ENCODE measurements at regions not wholly inside any gene's neighbourhood (a gene's known extent, or its start where the extent isn't known, plus 50 kb on each side); places are given as distances from the start of the nearest gene placed in this dataset.

DNA sequence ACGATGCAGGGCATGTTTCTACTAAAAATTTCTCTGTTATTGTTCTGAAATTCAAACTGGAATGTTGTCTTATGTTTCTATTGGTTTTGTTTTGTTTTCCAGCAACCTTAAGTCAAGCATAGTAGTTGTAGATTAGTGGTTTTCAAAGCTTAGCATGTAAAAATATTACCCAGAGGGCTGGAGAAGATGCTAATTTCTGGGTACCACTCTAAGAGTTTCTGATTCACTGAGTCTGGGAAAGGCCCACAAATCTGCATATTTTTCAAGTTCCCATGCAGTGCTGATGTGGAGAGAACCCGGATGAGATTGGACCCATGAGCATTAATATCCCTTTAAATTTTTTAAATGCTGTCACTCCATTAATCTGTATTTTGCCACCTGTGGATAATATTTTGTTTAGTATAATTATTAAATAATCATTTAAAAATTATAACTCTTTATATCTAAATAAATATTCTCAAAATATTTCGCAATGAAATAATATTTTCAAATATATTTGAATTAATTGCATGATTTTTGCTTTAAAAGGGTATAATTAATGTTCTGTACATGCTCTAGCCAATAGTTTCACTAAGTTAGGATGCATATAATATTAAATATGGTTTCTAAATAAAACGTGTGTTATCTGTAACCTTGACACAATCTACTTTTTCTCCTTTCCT is 1274.7 kb upstream of the CADM2 start:
- H3K4me1 Mint-ChIP-seq (ENCODE audit: low read depth) = no peaks in the 10 kb centered on the region
- peaks cover 14% of the 10 kb centered on the region for H3K9me3 Mint-ChIP-seq
- H3K27ac Mint-ChIP-seq = no peak overlapping the region
- no peaks in the 10 kb centered on the region for H3K27me3 Mint-ChIP-seq (ENCODE audit: insufficient read depth)
- no peak overlapping the region for H3K4me3 Mint-ChIP-seq
- DNase-seq (ENCODE audit: low spot score) = no peak
- intact Hi-C loops (cut with micrococcal nuclease) = no loop called here
- no peaks in the 10 kb centered on the region for H3K36me3 Mint-ChIP-seq (ENCODE audit: low read depth)

DNA sequence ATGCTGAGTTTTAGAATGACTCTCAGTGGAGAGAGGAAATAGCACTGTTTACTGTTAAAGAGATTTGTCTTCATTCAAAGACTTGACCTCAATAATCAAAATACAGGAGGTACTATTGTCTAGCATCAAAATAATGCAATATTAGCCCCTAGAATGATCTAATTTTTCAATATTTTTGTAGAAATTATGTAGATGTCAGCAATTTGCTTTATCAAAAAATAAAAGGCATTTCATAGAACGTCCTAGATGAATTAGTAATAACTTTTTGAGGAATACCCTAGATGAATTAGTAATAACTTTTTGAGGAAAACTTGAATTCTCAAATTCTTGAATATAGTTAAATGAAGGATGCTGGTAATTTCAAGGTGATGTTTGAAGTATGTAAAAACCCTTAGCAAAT is 1252.1 kb upstream of the CADM2 start:
- intact Hi-C loops (cut with micrococcal nuclease) = no loop called here
- Mint-ChIP-seq H3K36me3 (ENCODE audit: low read depth) (no peaks in the 10 kb centered on the region), H3K27ac (no peak overlapping the region), H3K27me3 (ENCODE audit: insufficient read depth) (no peaks in the 10 kb centered on the region), H3K9me3 (peaks cover 17% of the 10 kb centered on the region), H3K4me3 (no peak overlapping the region), H3K4me1 (ENCODE audit: low read depth) (no peaks in the 10 kb centered on the region)
- no peak for DNase-seq (ENCODE audit: low spot score)

DNA sequence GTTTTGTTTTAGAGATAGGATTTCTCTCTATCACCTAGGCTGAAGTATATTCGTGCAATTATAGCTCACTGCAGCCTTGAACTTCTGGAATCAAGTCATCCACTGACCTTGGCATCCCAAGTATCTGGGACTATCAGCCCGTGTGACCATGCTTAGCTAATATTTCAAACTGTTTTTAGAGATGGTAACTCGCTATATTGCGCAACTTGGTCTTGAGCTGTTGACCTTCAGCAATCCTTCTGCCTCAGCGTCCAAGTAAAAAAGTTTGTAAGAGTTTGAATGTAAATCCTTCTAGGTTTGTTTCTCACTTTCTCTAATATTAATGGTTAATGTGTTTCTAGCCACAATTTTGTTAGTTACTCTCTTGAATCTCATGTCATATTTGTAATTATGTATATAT is 1243.5 kb upstream of the CADM2 start:
- no peak overlapping the region for H3K4me3 Mint-ChIP-seq
- no peaks in the 10 kb centered on the region for H3K4me1 Mint-ChIP-seq (ENCODE audit: low read depth)
- no peaks in the 10 kb centered on the region for H3K9me3 Mint-ChIP-seq
- no peak overlapping the region for H3K27ac Mint-ChIP-seq
- intact Hi-C loops (cut with micrococcal nuclease) = no loop called here
- DNase-seq (ENCODE audit: low spot score) = no peak
- H3K27me3 Mint-ChIP-seq (ENCODE audit: insufficient read depth) = no peaks in the 10 kb centered on the region
- H3K36me3 Mint-ChIP-seq (ENCODE audit: low read depth) = no peaks in the 10 kb centered on the region

DNA sequence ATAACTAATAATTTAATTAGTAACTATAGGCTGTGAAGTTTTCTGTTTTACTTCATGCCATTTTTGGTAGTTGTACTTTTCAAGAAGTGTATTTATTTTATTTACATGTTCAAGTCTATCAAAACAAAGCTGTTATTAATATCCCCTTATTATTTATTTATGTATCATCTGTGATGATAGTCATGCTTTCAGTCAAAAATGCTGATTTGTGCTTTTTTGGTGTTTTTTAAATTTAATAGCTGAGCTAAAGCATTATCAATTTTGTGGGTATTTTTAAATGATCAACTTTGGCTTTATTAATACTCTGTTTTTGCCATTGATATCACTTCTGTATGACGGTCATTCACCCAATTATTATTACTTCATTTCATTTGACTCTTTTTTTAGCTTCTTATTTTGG is 1229.2 kb upstream of the CADM2 start:
- Mint-ChIP-seq H3K36me3 (ENCODE audit: low read depth) (no peaks in the 10 kb centered on the region), H3K27ac (no peak overlapping the region), H3K9me3 (peaks cover 21% of the 10 kb centered on the region), H3K27me3 (ENCODE audit: insufficient read depth) (no peaks in the 10 kb centered on the region), H3K4me1 (ENCODE audit: low read depth) (no peaks in the 10 kb centered on the region), H3K4me3 (no peak overlapping the region)
- intact Hi-C loops (cut with micrococcal nuclease) = no loop called here
- no peak for DNase-seq (ENCODE audit: low spot score)

DNA sequence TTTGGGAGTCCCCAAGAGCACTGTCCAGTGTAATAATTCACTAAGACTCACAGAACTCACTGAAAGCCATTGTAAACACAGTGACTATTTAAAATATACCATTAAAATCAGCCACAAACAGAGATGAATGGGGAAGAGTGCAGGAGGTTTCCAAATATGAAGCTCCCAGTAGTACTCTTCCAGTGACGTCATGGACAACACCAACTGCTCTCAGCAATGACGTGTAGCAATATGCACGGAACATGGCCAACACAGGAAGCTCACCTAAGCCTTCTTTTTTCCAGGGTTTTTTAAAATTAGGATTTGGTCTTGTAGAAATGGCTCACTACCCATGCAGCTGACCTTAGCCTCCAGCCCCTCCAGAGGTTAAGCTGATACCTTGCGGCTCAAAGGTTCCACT is 1224.1 kb upstream of the CADM2 start:
- Mint-ChIP-seq H3K4me1 (ENCODE audit: low read depth) (no peaks in the 10 kb centered on the region), H3K9me3 (no peaks in the 10 kb centered on the region), H3K27ac (no peak overlapping the region), H3K36me3 (ENCODE audit: low read depth) (no peaks in the 10 kb centered on the region), H3K4me3 (no peak overlapping the region), H3K27me3 (ENCODE audit: insufficient read depth) (no peaks in the 10 kb centered on the region)
- DNase-seq (ENCODE audit: low spot score) = no peak
- intact Hi-C loops (cut with micrococcal nuclease) = no loop called here

DNA sequence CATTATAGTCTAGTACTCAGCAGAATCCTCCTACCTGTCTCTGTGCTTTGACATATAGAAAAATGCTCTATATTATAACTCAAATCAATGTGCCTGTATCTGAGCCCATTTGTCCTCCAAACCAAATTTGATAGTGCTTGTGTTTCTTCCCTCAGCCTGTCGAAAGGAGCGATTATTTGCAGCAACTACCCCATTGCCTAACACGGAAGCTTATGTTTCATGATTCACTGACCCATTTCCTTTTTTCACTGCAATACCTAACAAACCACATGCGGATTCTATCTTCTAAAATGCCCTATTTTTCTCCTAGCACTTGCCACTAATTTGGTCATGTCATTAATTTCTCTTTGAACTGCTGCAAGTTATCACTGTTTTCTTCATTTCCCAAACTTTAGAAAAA is 1220.6 kb upstream of the CADM2 start:
- H3K27me3 Mint-ChIP-seq (ENCODE audit: insufficient read depth) = no peaks in the 10 kb centered on the region
- H3K36me3 Mint-ChIP-seq (ENCODE audit: low read depth) = no peaks in the 10 kb centered on the region
- intact Hi-C loops (cut with micrococcal nuclease) = no loop called here
- no peaks in the 10 kb centered on the region for H3K9me3 Mint-ChIP-seq
- H3K4me3 Mint-ChIP-seq = no peak overlapping the region
- H3K4me1 Mint-ChIP-seq (ENCODE audit: low read depth) = no peaks in the 10 kb centered on the region
- no peak for DNase-seq (ENCODE audit: low spot score)
- no peak overlapping the region for H3K27ac Mint-ChIP-seq

DNA sequence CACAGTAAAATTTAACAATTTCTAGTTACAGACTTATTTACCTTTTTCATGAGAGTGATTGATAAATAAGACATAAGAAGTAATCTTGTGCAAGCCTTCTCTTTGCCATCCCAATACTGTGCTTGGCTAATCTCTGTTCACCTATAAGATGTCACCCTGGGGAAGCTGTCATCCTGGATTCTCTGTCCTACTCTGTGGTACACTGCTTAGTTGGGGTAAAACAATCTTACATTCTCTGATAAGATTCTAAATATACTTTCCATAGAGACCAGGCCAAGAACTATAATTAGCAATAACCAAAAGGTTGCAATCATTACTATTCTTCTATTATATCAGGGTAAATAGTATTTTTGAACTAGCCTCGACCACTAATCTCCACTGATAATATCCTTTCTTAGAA is 1218.3 kb upstream of the CADM2 start:
- intact Hi-C loops (cut with micrococcal nuclease) = no loop called here
- Mint-ChIP-seq H3K27me3 (ENCODE audit: insufficient read depth) (no peaks in the 10 kb centered on the region), H3K4me3 (no peak overlapping the region), H3K9me3 (no peaks in the 10 kb centered on the region), H3K4me1 (ENCODE audit: low read depth) (no peaks in the 10 kb centered on the region), H3K27ac (no peak overlapping the region), H3K36me3 (ENCODE audit: low read depth) (no peaks in the 10 kb centered on the region)
- DNase-seq (ENCODE audit: low spot score) = no peak

DNA sequence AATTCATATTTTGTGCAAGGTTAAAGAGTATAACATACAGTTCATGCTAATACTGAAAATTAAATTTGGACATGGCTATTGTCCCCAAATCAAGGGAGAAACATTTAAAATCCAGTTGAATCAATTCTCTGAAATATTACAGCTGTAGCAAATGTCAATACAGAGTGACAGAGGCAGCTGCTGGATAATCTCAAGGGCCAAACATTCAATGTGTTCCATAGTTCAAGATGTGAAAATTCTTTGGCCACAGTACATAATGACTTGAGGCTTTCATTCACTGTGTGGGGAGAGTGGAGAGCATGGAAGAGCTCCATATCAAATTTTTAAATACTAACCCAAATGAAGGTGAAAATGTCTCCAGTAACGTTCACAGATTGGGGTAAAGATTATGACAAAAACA is 1192.8 kb upstream of the CADM2 start:
- no peak overlapping the region for H3K4me3 Mint-ChIP-seq
- intact Hi-C loops (cut with micrococcal nuclease) = no loop called here
- no peak overlapping the region for H3K27ac Mint-ChIP-seq
- H3K4me1 Mint-ChIP-seq (ENCODE audit: low read depth) = no peaks in the 10 kb centered on the region
- peaks cover 14% of the 10 kb centered on the region for H3K9me3 Mint-ChIP-seq
- no peaks in the 10 kb centered on the region for H3K27me3 Mint-ChIP-seq (ENCODE audit: insufficient read depth)
- no peaks in the 10 kb centered on the region for H3K36me3 Mint-ChIP-seq (ENCODE audit: low read depth)
- no peak for DNase-seq (ENCODE audit: low spot score)

DNA sequence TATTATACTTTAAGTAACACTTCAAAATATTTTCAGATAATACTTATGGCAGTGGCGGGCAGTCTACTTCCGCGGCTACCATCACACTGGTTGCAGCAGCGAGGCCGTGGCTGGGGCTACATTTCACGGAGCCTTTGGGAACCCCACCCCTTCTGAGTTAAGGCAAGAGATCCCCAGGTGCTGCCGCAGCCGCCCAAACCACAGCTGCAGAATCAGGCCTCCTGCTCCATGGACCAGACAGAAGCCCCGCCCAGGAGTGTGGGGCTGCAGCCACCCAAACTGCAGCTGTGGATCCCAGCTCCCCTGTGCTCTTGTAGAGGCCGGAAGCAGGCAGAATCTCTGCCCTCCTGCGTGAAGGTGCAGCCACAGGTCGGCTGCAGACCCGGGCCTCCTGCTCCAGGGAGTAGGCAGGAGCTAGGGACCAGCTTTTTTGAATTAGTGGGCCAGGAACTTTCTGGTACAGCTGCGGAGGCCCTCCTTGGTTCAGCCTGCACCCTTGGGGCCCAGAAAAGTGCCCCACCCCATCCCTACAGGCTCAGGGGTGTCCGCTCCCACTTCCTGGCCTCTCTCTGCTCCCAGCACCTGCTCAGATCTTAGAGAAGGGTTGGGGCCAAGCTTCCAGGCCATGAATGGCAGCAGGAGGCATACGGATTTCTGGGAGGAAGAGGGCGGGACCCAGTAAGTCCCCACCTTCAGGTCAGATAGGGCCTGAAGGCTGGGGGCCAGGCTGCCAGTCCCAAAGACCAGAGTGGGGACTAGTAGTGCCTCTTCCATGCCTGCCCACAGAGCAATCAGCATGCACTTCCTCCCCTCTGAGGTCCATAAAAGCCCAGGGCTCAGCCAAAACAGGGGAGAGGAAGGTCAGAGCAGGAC is 1188.8 kb upstream of the CADM2 start:
- H3K27ac Mint-ChIP-seq = no peak overlapping the region
- no peaks in the 10 kb centered on the region for H3K4me1 Mint-ChIP-seq (ENCODE audit: low read depth)
- intact Hi-C loops (cut with micrococcal nuclease) = no loop called here
- DNase-seq (ENCODE audit: low spot score) = no peak
- H3K4me3 Mint-ChIP-seq = no peak overlapping the region
- no peaks in the 10 kb centered on the region for H3K27me3 Mint-ChIP-seq (ENCODE audit: insufficient read depth)
- peaks cover 4% of the 10 kb centered on the region for H3K9me3 Mint-ChIP-seq
- no peaks in the 10 kb centered on the region for H3K36me3 Mint-ChIP-seq (ENCODE audit: low read depth)

DNA sequence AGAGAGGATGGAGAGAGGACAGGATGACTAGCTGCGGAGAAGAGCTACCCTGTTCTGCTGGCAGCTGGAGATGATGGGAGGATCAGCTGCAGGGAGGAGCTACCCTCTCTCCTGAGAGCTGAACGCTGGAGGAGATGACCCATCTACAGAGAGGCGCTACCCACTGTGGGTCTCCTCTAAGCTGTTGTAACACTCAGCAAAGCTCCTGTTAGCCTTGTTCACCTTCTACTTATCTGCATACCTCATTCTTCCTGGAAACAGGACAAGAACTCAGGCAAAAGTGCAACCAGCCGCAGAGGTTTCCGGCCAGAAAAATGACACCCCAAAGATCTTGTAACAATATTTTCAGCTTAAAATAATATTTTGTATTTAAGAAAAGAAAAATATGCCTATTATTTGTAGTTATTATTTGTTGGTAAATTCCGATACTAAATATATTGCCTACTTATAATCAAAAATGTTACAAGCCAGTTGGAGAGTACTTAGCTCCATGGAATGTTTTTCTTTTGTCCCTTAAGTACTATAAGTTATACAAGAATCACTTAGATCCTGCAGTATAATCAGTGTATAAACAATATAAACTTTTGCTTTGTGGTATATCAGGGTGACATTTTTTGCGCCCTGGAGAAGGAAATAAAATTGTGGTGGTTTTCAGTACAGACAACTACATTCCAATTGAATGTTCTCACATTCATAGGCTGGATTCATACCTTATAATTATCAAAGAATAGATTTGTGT is 1188.0 kb upstream of the CADM2 start:
- intact Hi-C loops (cut with micrococcal nuclease) = no loop called here
- Mint-ChIP-seq H3K9me3 (peaks cover 3% of the 10 kb centered on the region), H3K4me1 (ENCODE audit: low read depth) (no peaks in the 10 kb centered on the region), H3K27ac (no peak overlapping the region), H3K36me3 (ENCODE audit: low read depth) (no peaks in the 10 kb centered on the region), H3K27me3 (ENCODE audit: insufficient read depth) (no peaks in the 10 kb centered on the region), H3K4me3 (no peak overlapping the region)
- DNase-seq (ENCODE audit: low spot score) = no peak

DNA sequence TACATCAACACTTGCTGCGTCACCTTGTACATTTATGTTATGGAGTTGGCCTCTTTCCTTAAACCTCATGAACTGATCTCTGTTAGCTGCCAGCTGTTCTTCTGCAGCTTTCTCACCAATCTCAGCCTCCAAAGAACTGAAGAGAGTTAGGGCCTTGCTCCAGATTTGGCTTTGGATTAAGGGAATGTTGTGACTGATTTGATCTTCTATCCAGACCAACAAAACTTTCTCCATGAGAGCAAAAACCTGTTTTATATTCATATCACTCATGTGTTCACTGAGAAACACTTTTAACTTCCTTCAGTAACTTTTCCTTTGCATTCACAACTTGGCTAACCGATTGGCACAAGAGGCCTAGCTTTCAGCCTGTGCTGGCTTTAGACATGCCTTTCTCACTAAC is 1156.0 kb upstream of the CADM2 start:
- Mint-ChIP-seq H3K36me3 (ENCODE audit: low read depth) (no peaks in the 10 kb centered on the region), H3K4me3 (no peak overlapping the region), H3K27me3 (ENCODE audit: insufficient read depth) (no peaks in the 10 kb centered on the region), H3K9me3 (peaks cover under 1% of the 10 kb centered on the region), H3K4me1 (ENCODE audit: low read depth) (no peaks in the 10 kb centered on the region), H3K27ac (no peak overlapping the region)
- intact Hi-C loops (cut with micrococcal nuclease) = no loop called here
- no peak for DNase-seq (ENCODE audit: low spot score)

DNA sequence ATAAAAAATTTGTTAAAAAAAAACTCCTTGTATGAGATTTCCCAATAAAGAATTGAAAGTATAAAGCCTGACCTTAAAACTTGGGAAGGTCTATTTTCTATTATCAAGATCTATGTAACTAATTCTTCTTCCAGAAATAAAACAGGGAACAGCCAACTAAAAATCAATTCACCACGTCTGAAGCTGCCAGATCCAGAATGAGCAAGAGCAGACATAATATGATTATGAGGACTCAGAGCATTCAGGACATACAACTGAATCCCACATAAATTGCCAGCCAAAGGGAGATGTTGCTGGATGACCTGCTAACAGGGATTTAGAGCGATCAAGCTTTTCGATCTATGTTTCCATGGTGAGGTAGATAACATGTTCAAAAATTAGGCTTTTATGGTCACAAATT is 1151.3 kb upstream of the CADM2 start:
- Mint-ChIP-seq H3K36me3 (ENCODE audit: low read depth) (no peaks in the 10 kb centered on the region), H3K27me3 (ENCODE audit: insufficient read depth) (no peaks in the 10 kb centered on the region), H3K4me1 (ENCODE audit: low read depth) (no peaks in the 10 kb centered on the region), H3K9me3 (peaks cover 13% of the 10 kb centered on the region), H3K27ac (no peak overlapping the region), H3K4me3 (no peak overlapping the region)
- DNase-seq (ENCODE audit: low spot score) = no peak
- intact Hi-C loops (cut with micrococcal nuclease) = no loop called here

DNA sequence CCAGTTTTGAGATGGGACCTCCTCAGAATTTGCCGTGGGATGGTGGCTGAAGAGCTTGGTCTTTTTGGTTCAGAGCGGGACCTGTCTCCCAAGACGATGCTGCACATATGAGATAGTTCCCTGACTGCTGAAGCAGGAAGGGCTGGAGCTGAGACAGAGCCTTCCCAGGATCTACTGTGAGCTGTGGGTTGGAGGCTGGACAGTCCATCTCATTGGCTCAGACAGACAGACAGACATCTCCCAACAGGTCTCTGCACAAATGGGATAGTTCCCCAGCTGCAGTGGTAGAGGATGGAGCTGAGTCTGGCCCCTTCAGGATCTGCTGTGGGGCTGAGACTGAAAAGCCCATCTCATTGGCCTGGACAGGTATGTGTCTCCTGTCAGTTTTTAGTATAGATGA is 1145.6 kb upstream of the CADM2 start:
- no peaks in the 10 kb centered on the region for H3K4me1 Mint-ChIP-seq (ENCODE audit: low read depth)
- H3K4me3 Mint-ChIP-seq = no peak overlapping the region
- H3K36me3 Mint-ChIP-seq (ENCODE audit: low read depth) = no peaks in the 10 kb centered on the region
- no peak for DNase-seq (ENCODE audit: low spot score)
- H3K27ac Mint-ChIP-seq = no peak overlapping the region
- peaks cover 29% of the 10 kb centered on the region for H3K9me3 Mint-ChIP-seq
- no peaks in the 10 kb centered on the region for H3K27me3 Mint-ChIP-seq (ENCODE audit: insufficient read depth)
- intact Hi-C loops (cut with micrococcal nuclease) = no loop called here

Data from activated T-helper 1 cell treated with anti-CD3 and anti-CD28 coated beads, Interleukin-12 subunit alpha, Interleukin-12 subunit beta, Interleukin-2, Interleukin-4 antibody, amounts not matched to agents 30 ng/mL and 10 ng/mL and 1 ng/mL, durations not matched to agents 14 hours and 24 hours and 36 hours (primary cell).